Left renal cortex interstitium (tissue), 4 donors: ENCODE measurements at regions not wholly inside any gene's neighbourhood (a gene's known extent, or its start where the extent isn't known, plus 50 kb on each side); places are given as distances from the start of the nearest gene placed in this dataset.

Source experiments
- DNase-seq, 4 donors: peaks; one replicate each; pipeline ENCODE4 v3.0.0-alpha.2; 2013; ENCODE audit warnings: low read depth in 4 of 4, low spot score in 2 of 4, missing footprints in 1 of 4

DNA sequence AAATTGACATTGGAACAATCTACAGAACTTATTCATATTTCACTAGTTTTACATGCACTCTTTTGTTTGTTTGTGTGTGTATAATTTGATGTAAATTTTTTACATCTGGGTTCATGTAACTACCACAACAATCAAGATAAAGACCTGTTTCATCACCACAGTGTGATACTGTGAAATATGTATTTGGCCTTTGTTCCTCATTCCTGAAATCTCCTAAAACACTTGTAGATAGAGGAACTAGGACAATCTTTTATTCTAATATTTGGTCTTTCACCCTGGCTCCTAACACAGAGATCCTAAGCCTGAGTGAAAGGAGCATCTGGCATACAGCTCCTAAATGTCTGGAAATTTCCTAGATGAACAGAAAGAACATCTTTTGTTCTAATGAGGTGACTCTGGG lies 155.0 kb upstream of the GPR149 start:
- no peak for DNase-seq

DNA sequence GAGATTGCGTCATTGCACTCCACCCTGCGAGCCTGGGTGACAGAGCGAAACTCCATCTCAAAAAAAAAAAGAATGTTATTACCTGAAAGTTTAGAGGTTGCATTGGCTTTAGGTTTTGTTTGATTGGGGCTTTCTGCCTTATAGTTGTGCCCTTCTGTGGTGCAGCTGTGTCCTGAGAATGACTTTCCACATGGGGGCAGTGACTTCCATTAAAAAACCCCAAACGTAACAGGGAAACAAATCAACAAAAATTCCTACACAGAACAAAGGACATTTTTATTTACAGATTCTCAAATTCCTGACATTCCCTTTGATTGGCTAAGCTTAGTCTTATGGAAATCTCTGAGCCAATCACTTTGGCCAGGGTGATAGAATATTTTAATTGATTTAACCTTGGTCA lies 154.1 kb upstream of the GPR149 start:
- DNase-seq, result no peak

DNA sequence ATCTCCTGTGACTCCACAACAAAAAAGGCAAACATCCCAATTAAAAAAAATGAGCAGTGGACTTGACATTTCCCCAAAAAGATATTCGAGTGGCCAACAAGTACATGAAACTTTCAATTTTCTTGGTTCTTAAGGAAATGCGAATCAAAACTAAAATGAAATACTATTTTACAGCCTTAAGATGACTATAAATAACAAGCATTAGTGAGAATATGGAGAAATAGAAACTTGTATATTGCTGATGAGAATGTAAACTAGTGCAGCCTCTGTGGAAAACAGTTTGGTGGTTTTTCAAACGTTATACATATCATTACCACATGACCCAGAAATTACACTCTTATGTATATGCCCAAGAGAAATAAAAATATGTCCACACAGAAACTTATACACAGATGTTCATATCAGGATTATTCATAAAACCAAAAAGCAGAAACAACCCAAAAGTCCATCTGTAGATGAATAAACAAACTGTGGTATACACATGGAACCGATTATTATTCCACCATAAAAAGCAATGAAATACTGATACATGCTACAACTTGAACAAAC lies 153.2 kb upstream of the GPR149 start:
- no peak for DNase-seq

DNA sequence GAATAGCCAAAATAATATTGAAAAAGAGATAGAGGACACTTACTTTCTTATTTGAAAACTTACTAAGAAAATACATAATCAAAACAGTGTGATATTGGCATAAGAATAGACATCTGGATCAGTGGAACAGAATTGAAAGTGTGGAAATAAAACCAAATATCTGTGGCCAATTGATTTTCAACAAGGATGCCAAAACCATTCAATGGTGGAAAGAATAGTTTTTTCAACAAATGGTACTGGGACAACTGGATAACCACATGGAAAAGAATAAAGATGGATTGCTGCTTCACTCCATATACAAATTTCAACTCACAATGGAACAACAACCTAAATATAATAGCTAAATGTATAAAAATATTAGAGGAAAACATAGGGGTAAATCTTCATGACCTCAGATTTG lies 152.5 kb upstream of the GPR149 start:
- no peak for DNase-seq

DNA sequence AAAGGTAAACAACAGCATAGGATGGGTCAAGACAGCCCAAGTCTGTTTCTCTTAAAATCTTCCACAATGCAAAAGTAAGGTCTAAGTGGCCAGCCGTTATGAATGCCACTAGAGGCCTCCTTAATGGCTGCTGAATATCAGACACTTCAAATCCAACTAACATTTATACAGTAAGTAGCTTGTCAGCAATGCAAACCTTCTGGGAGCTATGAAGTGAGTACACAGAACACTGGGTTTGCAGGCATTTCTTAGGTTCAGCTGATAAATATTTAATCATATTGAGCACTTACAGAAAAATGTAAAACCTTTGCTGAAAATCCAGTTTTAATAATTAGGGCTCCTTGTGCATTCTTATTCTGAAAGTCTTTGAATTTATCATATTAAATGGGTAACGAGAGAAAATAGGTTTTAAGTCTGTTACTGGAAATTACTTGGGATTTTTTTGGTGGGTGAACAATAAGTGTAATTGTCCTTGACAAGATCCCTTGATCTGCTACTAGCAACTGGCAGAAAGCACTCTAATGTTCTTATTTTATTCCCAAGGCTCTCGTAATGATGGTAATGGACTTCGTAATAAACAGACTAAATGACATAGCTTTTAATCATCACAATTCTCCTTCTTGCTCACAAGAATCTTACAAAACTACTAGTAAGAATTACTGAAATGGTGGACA lies 141.7 kb upstream of the GPR149 start:
- DNase-seq, result no peak

DNA sequence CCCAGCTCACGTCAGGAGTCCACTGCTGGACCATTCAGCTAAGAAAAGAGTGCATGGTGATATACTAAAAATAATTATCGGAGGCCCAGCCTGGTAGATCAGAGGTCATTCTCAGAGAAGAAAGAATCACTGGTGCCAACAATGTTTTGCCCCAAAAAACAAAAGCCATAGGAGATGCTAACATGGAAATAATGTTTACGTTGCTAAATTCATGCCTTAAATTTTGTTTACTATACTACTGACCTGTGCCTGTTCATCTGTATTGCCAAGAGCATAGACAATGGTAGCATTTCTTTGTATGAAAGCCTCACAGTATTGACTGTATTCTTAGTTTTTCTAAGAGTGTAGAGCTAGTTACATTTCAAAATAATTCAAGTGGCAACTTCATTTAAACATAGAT lies 138.1 kb upstream of the GPR149 start:
- DNase-seq, result no peak

DNA sequence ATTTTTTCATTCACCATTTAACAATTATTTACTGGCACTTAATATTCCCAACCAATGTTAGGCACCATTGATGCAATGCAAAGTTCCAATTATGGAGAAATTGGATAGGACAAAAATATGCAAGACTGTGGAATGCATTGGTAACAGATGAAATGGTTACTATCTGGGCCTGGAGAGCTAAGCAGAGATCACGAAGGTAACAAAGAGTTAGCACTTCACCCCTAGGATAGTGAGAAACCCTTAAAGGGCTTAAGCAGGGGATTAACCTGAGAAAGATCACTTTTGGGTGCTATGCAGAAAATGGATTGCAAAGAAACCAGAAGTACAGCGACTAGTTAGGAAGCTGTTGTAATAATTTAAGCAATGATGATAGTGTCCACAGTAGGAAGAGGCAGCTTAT lies 129.6 kb upstream of the GPR149 start:
- no peak for DNase-seq

DNA sequence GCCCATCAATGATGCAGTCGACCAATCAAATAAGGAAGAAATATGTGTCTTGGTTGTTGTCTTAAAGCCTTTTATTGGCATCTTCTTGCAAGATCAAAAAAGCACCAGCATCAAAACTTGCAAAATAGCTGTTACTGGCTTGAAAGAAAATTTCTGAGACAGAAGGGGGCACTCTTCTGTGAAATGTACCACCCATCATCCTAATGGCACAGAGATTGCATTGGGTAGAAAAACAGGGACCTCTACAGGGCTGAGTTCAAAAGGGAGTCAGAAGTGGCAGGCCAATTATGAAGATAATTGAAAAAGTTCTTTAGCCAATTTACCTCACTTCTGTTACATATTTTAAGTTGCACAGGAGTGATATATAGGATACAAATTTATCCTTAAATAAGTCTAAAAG lies 122.3 kb upstream of the GPR149 start:
- no peak for DNase-seq

DNA sequence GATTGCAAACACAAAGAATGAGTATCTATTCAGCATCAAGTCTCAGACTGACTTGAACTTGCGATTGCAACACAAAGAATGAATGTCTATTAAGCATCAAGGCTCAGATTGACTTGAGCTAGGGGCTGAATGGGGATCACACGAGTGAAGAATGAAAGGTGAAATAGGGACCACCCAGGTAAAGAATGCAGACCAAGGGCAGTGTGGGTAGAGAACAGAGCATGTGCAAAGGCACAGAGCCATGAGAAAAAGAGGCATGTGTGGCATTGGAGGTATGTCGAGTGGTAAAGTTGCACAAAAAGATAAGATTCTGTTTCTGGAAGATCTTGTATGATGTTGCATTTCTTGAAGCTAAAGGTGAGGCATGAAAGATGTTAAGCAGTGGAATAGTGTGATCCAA lies 119.4 kb upstream of the GPR149 start:
- no peak for DNase-seq

DNA sequence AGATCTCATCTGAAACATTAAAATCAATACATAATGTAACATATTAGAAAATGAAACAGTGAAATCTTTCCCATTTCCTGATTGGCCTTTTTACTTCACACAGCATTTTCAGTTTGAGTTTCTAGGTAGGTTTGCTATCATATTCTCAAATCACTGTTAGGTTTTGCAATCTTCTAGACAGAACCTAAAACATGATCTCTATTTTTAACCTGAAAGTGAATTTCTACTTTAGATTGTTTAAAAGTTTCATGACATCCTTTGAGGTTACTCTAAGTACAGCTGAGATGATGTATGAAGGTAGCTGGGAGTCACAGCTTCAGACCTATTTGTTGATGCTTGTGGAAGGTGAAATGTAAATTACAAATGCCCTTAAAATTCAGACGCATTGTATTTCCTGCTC lies 118.4 kb upstream of the GPR149 start:
- DNase-seq, result no peak

DNA sequence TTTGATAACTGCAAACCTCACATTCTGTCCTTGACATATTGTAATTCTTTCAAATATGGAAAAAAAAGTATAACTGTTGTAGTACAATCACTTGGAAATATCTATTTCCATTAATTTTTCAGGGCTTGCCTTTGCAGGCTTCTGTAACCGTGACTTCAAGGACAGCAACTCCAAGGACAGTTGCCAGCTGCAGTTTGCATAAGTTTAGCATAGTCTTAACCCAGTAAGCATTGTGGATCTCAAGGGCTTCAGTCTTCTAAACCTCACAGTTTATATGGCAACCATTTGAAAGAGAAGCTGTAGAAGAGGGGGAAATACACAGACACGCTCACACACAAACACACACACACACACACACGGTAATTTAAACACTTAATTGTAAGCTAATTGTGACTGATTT lies 112.8 kb upstream of the GPR149 start:
- no peak for DNase-seq

DNA sequence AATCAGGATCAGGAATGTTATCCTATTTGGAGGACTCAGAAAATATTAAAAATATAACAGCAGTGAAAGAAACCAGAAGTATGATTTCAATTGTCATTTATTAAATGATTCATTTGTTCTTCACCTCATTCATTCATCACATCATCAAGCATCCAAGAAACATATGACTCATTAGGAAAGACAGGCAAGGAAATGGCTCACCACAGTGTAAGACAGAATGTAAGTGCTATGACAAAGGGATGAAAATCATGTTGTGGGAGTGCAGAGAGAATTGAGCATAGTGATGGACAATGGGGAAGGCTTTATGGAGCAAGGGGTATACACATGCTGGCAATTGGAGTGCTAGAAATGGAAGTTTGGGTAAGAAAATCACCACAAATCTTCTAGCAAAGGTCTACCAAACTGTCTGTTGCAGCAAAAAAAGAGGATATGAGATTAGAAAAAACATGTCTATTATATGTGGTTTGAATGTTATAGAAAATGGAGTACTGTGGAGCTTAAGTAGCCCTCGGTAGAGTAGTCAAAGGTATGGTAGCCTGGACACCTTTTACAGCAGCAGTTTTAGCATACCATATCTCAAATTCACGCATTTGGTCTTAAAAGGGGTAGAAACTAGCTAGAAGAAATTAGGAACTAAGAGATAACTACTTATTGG lies 111.1 kb upstream of the GPR149 start:
- no peak for DNase-seq

DNA sequence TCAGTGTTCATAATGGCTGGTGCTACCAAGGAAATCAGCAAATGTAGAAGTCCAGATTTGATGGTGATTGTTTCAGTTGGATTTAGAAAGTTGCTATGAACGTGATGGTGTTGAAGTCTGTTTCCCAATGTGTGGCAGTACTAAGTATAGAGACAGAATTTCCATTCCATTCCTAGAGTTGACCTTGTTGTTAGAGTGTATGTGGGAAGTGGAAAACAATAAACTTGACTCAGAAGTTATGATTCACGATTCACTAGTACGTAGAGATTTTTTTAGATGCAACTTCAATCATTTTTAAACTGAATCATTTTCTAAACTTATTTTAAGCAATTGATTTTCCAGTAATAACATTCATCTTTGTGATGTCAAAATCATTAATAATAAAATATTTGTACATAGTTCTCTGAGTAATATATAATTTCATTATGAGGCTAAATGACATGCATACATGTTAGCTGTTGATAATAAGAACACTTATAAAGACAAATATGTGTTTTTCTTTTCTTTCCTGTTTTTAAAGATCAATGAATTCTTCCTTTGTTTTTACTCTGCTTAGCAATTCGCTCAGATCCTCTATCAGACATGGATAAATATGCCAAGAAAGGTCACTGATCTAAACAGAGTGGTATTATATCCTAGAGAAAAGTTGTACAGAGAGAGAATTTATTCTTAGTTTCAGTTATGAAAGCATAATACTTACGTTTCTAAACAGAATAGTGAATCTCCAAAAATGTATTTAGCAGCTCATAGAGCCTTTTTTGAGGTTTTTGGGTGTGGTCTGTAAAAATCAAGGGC lies 108.8 kb upstream of the GPR149 start:
- DNase-seq, result no peak

DNA sequence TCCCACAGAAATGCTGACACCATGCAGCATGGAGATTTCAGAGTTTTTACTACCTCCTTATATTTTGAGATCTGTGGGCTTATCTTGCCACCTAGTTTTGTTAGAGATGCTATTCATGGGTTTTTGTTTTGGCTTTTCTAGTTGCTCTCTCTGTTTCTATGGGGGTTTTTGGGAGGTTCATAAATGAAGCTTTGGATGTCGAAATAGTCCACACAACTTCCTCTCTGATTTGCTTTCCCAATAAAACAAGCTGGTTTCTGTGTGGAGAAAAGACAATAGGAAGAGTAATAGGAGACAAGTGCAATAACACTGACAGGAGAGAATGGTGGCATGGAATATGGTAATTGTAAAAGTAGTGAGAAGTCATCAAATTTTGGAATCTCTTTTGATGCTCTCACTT lies 106.8 kb upstream of the GPR149 start:
- DNase-seq, result no peak

DNA sequence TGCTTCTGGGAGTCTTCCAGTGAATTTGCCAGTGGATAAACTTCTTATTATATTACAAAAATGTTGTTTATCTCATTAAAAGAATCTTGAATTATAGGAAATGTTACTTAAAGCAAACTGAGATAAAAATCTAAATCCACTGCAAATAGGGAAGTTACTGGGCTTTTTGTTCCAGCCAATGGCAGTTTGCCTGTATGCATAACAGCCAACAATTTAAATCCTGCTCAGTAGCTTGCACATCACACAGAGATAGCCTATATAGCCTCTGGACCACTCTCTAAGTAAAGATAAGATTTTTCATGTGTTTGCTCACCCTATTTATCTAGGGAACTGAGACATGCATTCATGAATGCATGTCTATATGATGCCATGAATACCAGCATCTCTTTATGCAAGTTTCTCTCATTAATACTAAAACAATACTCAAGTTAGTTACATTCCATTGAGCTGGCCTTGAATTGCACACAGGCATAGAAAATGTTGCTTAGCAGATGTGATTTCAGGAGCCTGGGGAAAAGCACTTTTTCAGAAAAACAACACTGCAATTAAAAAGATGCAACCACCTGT lies 92.1 kb upstream of the GPR149 start:
- no peak for DNase-seq

DNA sequence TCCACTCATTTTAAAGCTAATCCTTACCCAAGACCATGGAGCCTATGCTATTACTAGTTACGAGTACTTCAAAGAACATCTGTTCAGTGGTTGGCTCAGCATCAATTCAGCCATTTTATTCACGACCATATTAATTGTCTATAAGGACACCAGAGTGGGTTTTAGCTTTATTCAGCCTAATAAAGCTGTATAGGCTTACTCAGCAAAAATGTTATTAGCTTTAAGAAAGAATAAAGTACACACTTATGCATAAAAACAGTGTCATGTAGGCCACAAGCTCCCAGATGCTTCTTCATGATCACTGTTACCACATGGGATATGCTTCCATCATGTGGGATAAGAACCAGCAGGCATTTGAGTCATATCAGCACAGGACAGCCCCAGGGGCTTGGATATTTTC lies 87.4 kb upstream of the GPR149 start:
- no peak for DNase-seq

DNA sequence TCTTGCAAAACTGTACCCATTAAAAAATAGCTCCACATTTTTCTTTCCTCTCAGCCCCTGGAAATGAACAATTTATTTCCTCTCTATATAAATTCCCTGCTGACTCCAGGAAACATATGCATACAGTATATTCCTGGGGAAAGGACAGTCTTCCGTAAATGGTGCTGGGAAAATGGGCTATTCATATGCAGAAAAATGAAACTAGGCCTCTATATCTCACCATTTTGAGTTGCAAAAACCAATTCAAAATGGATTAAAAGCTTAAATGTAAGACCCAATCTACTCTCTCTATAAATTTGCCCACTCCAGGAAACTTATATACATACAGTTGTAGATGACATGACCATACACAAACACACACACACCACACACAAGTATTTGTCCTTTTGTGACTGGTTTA lies 85.9 kb upstream of the GPR149 start:
- no peak for DNase-seq

DNA sequence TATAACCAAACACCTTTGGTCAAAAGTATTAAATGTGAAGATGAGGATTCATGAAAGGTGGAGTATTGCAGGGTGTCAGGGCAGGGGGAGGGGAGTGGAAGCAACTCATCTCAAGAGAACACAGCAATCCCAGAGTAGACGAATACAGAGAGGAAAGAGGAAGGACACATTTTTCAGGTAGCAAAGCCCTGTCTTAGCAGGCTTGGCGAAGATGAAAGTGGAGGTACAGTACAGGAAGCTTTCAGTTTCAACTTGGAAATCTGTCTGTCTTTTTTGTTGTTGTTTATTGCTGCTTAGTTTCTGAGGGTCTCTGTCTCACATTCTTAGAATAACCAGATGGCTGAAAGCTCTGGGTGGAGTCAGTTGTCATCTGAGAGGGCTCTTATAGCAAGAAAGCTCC lies 80.8 kb upstream of the GPR149 start:
- no peak for DNase-seq

DNA sequence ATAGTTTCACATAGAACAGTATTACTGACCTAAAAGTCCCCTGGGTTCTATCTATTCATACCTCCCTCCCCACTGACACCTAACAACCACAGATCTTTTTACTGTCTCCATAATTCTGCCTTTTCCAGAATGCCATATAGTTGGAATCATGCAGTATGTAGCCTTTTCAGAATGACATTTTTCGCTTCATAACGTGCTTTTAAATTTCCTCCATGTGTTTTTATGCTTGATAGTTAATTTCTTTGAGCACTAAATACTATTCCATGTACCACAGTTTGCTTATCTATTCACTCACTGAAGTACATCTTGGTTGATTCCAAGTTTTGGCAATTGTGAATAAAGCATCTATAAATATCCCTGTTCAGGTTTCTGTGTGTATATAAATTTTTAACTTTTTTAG lies 77.7 kb upstream of the GPR149 start:
- no peak for DNase-seq

DNA sequence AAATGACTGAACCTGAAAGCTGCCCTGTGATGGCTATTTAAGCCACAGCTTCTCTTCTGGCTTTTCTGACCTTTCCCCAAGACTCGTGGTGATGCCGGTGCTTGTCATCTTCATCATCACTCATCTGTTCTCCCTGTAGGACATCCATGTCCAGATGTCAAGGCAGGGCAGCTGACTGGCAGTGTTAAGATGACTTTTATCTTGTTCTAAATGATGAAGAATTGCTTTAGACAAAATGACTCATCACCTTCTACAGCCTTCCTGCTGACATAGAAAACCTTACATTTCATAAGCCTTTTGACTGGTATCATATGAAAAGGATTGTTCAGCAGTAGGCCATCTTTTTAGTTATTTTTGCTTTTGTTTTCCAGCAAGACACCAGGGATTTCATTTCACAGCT lies 67.0 kb upstream of the GPR149 start:
- no peak for DNase-seq

DNA sequence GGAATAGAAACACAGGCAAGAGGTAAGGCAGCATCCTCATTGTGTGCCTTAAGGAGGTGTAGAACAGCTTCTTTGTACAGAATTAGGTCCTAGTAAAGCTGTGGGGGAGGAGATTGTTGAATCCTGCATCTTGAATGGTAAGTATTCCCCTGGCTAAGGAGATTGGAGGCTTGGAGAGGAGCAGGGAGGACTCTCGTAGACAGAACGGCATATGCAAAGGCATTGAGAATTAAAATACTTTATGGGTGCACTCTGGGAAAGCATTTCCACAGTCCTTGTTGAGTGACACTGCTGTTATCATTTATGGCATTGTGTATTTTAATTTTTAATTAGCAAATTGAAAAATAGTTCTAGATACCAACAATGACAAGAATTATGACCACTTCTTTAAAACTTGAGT lies 66.5 kb upstream of the GPR149 start:
- no peak for DNase-seq
